ENCODE measurements at regions not wholly inside any gene's neighbourhood (a gene's known extent, or its start where the extent isn't known, plus 50 kb on each side); places are given as distances from the start of the nearest gene placed in this dataset.
"Not testable (repeated sequence)": the region's sequence is repeated elsewhere in the genome, so short reads cannot be mapped to it uniquely, and the experiment has no call there.

DNA sequence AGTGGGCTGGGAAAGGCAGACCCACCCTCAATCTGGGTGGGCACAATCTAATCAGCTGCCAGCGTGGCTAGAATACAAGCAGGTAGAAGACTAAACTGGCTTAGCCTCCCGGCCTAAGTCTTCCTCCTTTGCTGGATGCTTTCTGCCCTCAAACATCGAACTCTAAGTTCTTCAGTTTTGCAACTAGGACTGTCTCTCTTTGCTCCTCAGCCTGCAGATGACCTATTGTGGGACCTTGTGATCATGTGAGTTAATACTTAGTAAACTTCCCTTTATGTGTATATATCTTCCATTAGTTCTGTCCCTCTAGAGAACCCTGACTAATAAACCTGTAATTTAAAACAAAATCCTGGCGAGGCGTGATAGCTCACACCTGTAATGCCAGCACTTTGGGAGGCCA lies 51.8 kb upstream of the SLC39A8 start:
- peaks cover 12% of the 10 kb centered on the region for H3K4me1 Mint-ChIP-seq
- H3K4me3 Mint-ChIP-seq; H3K27ac Mint-ChIP-seq; H3K36me3 Mint-ChIP-seq; H3K27me3 Mint-ChIP-seq (ENCODE audit: low read depth); DNase-seq (ENCODE audit: low spot score in 2 of 2, unreplicated experiment in 2 of 2); H3K9me3 Mint-ChIP-seq: not testable (repeated sequence)

DNA sequence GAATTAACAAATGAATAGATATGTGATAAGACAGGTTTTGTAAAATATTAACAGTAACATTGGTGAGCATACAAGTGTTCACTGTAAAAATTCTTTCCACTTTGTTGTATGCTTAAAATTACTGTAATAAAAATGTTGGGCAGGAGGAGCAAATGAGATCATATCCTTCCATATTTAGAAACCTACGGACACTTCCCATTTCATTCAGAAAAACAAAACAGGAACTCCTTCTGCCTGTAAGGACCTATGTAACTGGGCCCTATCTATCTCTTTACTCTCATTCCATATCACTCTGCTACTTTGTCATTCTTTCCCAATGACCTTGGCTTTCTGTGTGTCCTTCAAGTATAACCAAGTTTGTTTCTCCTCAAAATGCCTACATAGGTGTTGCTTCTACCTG lies 53.7 kb upstream of the SLC39A8 start:
- TF ChIP-seq, protein P1, sequence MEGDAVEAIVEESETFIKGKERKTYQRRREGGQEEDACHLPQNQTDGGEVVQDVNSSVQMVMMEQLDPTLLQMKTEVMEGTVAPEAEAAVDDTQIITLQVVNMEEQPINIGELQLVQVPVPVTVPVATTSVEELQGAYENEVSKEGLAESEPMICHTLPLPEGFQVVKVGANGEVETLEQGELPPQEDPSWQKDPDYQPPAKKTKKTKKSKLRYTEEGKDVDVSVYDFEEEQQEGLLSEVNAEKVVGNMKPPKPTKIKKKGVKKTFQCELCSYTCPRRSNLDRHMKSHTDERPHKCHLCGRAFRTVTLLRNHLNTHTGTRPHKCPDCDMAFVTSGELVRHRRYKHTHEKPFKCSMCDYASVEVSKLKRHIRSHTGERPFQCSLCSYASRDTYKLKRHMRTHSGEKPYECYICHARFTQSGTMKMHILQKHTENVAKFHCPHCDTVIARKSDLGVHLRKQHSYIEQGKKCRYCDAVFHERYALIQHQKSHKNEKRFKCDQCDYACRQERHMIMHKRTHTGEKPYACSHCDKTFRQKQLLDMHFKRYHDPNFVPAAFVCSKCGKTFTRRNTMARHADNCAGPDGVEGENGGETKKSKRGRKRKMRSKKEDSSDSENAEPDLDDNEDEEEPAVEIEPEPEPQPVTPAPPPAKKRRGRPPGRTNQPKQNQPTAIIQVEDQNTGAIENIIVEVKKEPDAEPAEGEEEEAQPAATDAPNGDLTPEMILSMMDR (IDR thresholded peaks at IDR 0.05; ENCODE audit: unreplicated experiment), result no peak
- DNase-seq (ENCODE audit: low spot score in 2 of 2, unreplicated experiment in 2 of 2), result no peak
- H3K4me1 Mint-ChIP-seq, result peaks cover 2% of the 10 kb centered on the region
- no peak overlapping the region for H3K27ac Mint-ChIP-seq
- H3K27me3 Mint-ChIP-seq (ENCODE audit: low read depth), result peaks cover 2% of the 10 kb centered on the region
- no peak overlapping the region for H3K4me3 Mint-ChIP-seq
- H3K9me3 Mint-ChIP-seq, result peaks cover 4% of the 10 kb centered on the region
- H3K36me3 Mint-ChIP-seq, result no peaks in the 10 kb centered on the region

DNA sequence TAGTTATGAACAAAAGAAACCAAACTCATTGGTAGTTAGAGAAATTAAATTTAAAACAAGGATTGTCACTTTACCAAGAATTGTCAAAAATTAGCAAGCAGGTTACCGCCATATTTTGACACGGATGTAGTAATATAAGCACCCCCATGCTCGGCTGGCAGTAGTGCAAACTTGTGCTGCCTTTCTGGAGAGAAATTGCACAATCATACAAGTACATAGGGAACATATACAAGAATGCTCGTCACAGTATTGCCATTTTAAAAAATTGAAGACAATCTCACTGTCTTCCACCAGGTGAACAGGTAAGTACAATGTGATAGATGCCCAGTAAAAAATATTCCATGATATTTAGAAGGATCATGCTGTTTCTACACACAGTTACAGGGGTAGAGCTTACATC lies 55.6 kb upstream of the SLC39A8 start:
- H3K4me3 Mint-ChIP-seq, result no peak overlapping the region
- H3K27ac Mint-ChIP-seq, result no peak overlapping the region
- no peaks in the 10 kb centered on the region for H3K9me3 Mint-ChIP-seq
- no peak for DNase-seq (ENCODE audit: low spot score in 2 of 2, unreplicated experiment in 2 of 2)
- H3K36me3 Mint-ChIP-seq, result no peaks in the 10 kb centered on the region
- H3K27me3 Mint-ChIP-seq (ENCODE audit: low read depth), result no peaks in the 10 kb centered on the region
- peaks cover 16% of the 10 kb centered on the region for H3K4me1 Mint-ChIP-seq
- TF ChIP-seq, protein P1 (IDR thresholded peaks at IDR 0.05; ENCODE audit: unreplicated experiment), result no peak

DNA sequence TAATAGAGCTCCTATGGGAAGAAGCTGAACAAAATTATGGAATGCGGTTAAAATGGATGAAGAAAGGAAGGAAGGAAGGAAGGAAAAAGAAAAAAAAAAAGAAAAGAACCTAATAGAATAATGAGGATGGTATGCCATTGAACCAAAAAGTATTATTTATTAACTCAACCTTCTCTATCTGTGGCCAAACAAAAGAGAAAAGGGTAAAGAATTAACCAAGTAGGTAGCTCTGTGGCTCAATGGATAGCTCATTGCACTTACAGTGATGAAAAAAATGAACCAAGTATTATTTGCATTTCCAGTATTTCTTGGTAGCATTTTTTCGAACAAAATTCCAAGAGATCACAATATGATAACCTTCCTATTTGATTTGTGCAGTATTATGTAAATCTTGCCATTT lies 56.9 kb upstream of the SLC39A8 start:
- H3K27ac Mint-ChIP-seq, result no peak overlapping the region
- TF ChIP-seq, protein P1 (IDR thresholded peaks at IDR 0.05; ENCODE audit: unreplicated experiment), result no peak
- no peaks in the 10 kb centered on the region for H3K27me3 Mint-ChIP-seq (ENCODE audit: low read depth)
- H3K4me1 Mint-ChIP-seq, result peaks cover 29% of the 10 kb centered on the region
- no peak for DNase-seq (ENCODE audit: low spot score in 2 of 2, unreplicated experiment in 2 of 2)
- H3K9me3 Mint-ChIP-seq, result no peaks in the 10 kb centered on the region
- H3K36me3 Mint-ChIP-seq, result no peaks in the 10 kb centered on the region
- H3K4me3 Mint-ChIP-seq, result no peak overlapping the region

DNA sequence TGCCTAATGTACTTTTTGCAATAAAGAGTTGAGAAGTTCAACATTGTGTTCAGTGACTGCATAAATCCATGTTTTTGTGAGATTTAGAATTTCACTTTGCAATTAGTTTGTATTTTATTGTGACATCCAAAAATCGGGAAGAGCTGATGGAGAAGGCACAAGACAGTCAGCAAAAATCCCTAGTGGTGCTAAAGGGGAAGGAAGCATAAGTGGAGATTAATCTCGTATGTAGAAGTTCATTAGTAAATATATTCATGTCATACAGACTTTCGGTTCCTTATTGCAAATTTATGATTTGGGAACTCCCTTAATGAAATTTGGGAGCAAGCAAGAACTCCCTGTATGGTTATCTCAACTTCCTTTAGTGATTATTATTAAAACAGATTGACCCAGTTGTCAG lies 57.8 kb upstream of the SLC39A8 start:
- H3K4me1 Mint-ChIP-seq, result peaks cover 33% of the 10 kb centered on the region
- TF ChIP-seq, protein P1 (IDR thresholded peaks at IDR 0.05; ENCODE audit: unreplicated experiment), result no peak
- H3K27ac Mint-ChIP-seq, result no peak overlapping the region
- no peak overlapping the region for H3K4me3 Mint-ChIP-seq
- no peaks in the 10 kb centered on the region for H3K9me3 Mint-ChIP-seq
- H3K27me3 Mint-ChIP-seq (ENCODE audit: low read depth), result no peaks in the 10 kb centered on the region
- H3K36me3 Mint-ChIP-seq, result no peaks in the 10 kb centered on the region
- DNase-seq (ENCODE audit: low spot score in 2 of 2, unreplicated experiment in 2 of 2), result no peak

DNA sequence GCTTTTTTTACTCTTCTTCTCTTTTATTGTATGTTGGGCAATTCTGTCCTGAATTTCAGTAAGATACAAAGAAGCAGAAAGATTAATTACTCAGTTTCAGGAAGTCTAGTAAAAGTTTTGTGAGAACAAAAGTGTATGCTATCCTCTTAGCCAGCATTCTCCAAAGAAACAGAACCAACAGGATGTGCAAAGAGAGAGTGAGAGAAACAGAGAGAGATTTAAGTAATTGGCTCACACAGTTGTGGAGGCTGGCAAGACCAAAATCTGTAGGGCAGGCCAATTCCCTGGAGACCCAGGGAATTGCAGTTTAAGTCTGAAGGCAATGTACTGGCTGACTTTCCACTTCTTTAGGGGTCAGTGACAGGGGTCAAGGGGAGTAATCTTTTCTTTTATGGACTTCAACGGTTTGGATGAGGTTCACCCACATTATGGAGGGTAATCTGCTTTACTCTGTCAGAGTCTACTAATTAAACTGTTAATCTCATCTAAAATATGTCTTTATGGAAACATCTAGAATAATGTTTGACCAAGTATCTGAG lies 59.2 kb upstream of the SLC39A8 start:
- Mint-ChIP-seq H3K27ac (peak overlapping the region; percentile 87), H3K9me3 (no peaks in the 10 kb centered on the region), H3K4me1 (peaks cover 33% of the 10 kb centered on the region), H3K27me3 (ENCODE audit: low read depth) (no peaks in the 10 kb centered on the region), H3K4me3 (no peak overlapping the region), H3K36me3 (no peaks in the 10 kb centered on the region)
- DNase-seq (ENCODE audit: low spot score in 2 of 2, unreplicated experiment in 2 of 2), result no peak
- TF ChIP-seq, protein P1 (IDR thresholded peaks at IDR 0.05; ENCODE audit: unreplicated experiment), result no peak

Measured in mesothelial cell of epicardium (in vitro differentiated cells).